Stimulated activated effector memory CD8-positive, alpha-beta T cell treated with anti-CD3 and anti-CD28 coated beads, Interleukin-12 subunit alpha, Interleukin-12 subunit beta, amount 100 ng/mL, for 72 hours (primary cell): ENCODE measurements at regions not wholly inside any gene's neighbourhood (a gene's known extent, or its start where the extent isn't known, plus 50 kb on each side); places are given as distances from the start of the nearest gene placed in this dataset.

Experiments used
- ATAC-seq: fragments of 150-1000 bp; cut with Tn5 transposase; 2 replicates; pipeline ENCODE4 v1.10.0; 2021
- DNase-seq, 2 donors: peaks; one replicate each; pipeline ENCODE4 v3.0.0; 2021 to 2022; ENCODE audit warnings: low spot score in 2 of 2
- H3K27ac Mint-ChIP-seq: one replicate; pipeline ENCODE4 v1.8.0; 2022; ENCODE audit warnings: mild to moderate bottlenecking, mixed read lengths
- H3K36me3 Mint-ChIP-seq: one replicate; pipeline ENCODE4 v1.8.0; 2022; ENCODE audit warnings: mild to moderate bottlenecking, mixed read lengths
- H3K4me1 Mint-ChIP-seq: one replicate; pipeline ENCODE4 v1.8.0; 2022; ENCODE audit warnings: mixed read lengths
- H3K4me3 Mint-ChIP-seq: one replicate; pipeline ENCODE4 v1.8.0; 2022; ENCODE audit warnings: mild to moderate bottlenecking, mixed read lengths
- H3K9me3 Mint-ChIP-seq: one replicate; pipeline ENCODE4 v1.8.0; 2022; ENCODE audit warnings: mixed read lengths

DNA sequence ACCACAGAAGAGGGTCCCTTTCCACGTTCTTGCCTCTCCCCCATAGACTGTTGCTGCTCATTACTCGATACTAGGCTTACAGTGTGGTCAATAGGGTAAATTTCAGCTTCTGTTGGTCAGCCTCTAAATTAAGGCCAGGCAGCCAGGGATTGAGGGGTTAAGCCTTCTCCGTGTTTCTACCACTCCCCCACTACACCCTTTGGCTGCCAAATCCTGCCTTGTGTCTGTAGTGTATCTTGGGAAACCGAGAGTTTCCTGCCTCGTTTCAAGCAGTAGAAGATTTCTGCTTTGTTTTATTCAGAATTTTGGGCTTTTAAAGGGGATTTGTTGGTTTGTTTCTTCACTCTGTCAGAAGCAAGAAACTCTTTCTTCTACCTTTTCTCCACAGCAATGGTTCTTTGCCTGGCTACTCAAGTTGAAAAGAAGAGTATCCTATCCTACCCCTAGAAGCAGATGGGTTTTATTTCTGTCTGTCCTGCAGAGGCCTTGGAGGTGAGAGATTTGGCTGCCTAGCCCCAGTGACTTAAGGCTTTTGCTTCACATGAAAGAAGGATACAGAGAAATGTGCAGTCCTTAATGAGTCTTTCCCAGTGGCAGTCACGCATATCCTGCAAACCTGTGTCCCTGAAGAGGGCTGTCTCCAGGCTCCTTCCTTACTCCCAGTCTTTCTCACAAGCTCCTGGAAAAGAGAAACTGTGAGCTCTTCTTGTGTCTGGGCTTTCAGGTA lies 261.5 kb upstream of the TANK start:
- DNase-seq (no peak), ATAC-seq (no peak)
- H3K9me3 Mint-ChIP-seq: no peaks in the 10 kb centered on the region
- H3K27ac Mint-ChIP-seq: no peak overlapping the region
- no peak overlapping the region for H3K4me3 Mint-ChIP-seq
- no peaks in the 10 kb centered on the region for H3K4me1 Mint-ChIP-seq
- no peaks in the 10 kb centered on the region for H3K36me3 Mint-ChIP-seq

DNA sequence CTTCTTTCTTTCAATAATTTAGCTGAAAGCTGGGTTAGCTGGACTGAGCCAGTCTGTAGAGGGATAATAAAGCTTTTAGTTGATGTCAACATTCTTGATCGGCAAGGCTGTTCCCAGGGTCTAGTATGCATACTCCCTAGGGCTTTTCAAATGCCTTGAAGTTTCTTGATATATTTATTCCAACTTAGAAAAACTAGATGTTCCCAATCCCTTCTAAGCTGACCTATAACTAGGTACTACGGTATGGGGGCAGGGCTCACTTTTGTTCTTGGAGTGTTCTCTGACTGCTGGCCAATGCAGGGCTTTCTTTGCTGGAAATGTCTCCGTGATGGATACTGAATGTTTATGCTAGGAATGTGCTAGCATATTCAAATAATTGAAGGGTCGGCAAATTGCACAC lies 258.6 kb upstream of the TANK start:
- no peaks in the 10 kb centered on the region for H3K9me3 Mint-ChIP-seq
- no peaks in the 10 kb centered on the region for H3K36me3 Mint-ChIP-seq
- H3K27ac Mint-ChIP-seq: no peak overlapping the region
- ATAC-seq: no peak
- H3K4me3 Mint-ChIP-seq: no peak overlapping the region
- no peaks in the 10 kb centered on the region for H3K4me1 Mint-ChIP-seq
- no peak for DNase-seq

GRCh38 chr2:160905862-160906261 lies 254.4 kb upstream of the TANK start:
- no peaks in the 10 kb centered on the region for H3K4me1 Mint-ChIP-seq
- no peak overlapping the region for H3K4me3 Mint-ChIP-seq
- no peaks in the 10 kb centered on the region for H3K36me3 Mint-ChIP-seq
- H3K27ac Mint-ChIP-seq: no peak overlapping the region
- ATAC-seq (no peak), DNase-seq (no peak)
- no peaks in the 10 kb centered on the region for H3K9me3 Mint-ChIP-seq

DNA sequence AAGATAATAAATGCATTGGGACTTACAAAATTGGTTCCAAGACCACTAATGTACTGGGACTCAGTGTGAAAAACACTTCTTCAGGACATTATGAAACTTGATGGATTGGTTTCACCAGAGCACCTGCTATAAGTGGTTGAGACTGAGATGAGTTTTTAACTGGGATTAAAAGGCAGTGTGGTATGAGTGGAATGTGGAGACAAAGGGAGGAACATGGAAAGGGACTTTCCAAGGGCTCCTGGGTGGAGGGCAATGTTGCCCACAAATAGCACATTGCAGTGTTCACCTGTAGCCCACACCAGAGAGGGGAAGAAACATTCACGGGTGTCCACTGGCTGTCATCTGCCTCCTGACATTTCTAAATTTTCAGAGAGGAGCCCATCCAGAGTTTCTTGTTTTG lies 253.3 kb upstream of the TANK start:
- DNase-seq (no peak), ATAC-seq (no peak)
- no peak overlapping the region for H3K4me3 Mint-ChIP-seq
- no peaks in the 10 kb centered on the region for H3K9me3 Mint-ChIP-seq
- no peaks in the 10 kb centered on the region for H3K4me1 Mint-ChIP-seq
- H3K36me3 Mint-ChIP-seq: no peaks in the 10 kb centered on the region
- no peak overlapping the region for H3K27ac Mint-ChIP-seq

DNA sequence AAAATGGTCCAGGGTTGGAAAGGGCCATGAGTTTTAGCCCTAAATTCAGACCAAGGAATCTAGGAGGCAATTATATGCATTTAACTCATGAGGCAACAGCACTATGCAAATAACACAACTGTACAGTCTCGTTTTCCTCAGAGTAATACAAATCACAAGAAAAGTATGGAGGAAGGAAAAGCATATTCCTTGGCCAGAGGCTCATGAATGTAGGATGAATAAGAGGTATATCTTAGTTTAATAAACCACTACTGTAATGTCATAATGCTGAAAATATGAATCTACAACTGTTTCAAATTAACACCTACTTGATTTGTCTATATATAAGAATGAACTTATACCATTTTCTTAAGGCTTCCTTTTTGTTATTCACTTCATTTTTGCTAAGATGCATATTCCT lies 252.5 kb upstream of the TANK start:
- no peak overlapping the region for H3K27ac Mint-ChIP-seq
- ATAC-seq (no peak), DNase-seq (no peak)
- H3K4me1 Mint-ChIP-seq: no peaks in the 10 kb centered on the region
- H3K36me3 Mint-ChIP-seq: no peaks in the 10 kb centered on the region
- H3K9me3 Mint-ChIP-seq: no peaks in the 10 kb centered on the region
- no peak overlapping the region for H3K4me3 Mint-ChIP-seq

DNA sequence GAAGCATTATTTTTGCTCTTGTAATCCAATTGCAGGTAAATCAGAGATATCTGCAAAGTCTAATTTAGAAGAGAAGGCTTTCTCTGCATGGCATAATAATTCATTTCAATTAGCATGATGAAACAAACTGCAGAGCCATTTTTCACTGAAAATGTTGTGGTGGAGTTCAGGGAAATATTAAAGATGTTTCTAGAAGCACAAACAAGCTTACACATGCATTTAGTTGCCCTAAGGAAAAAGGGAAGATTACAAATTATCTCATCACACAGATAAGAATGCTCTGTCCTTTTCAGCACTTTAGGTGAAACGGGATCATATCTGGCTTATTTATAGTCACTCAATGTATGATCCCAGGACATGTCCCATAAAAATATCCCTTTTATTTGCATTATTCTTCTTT lies 252.1 kb upstream of the TANK start:
- Mint-ChIP-seq H3K9me3 (no peaks in the 10 kb centered on the region), H3K27ac (no peak overlapping the region), H3K4me1 (no peaks in the 10 kb centered on the region), H3K4me3 (no peak overlapping the region), H3K36me3 (no peaks in the 10 kb centered on the region)
- DNase-seq: no peak
- no peak for ATAC-seq

GRCh38 chr2:160909781-160910242 lies 250.4 kb upstream of the TANK start:
- ATAC-seq (no peak), DNase-seq (no peak)
- no peak overlapping the region for H3K4me3 Mint-ChIP-seq
- no peaks in the 10 kb centered on the region for H3K9me3 Mint-ChIP-seq
- no peaks in the 10 kb centered on the region for H3K36me3 Mint-ChIP-seq
- no peak overlapping the region for H3K27ac Mint-ChIP-seq
- H3K4me1 Mint-ChIP-seq: no peaks in the 10 kb centered on the region

DNA sequence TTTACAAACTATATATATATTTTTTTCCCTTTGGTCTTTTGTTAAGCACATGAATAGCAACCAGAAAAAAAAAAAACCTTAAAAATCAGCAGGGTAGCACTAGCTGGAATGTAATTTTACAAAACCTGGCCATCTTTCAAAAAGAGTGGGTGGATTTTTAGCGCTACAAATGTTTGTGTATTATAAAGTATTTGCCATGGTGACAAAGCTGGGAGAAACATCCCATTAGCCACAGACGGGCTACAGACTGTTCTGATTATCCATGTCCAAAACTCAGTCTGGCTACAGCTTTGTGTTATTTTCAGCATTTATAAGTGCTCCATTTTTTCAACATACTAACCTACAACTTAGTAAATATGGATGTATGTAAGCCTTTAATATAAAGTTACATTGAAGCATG lies 249.5 kb upstream of the TANK start:
- Mint-ChIP-seq H3K27ac (no peak overlapping the region), H3K36me3 (no peaks in the 10 kb centered on the region), H3K4me1 (no peaks in the 10 kb centered on the region), H3K9me3 (no peaks in the 10 kb centered on the region), H3K4me3 (no peak overlapping the region)
- DNase-seq (no peak), ATAC-seq (no peak)

GRCh38 chr2:160911258-160911657 lies 249.0 kb upstream of the TANK start:
- no peaks in the 10 kb centered on the region for H3K36me3 Mint-ChIP-seq
- H3K9me3 Mint-ChIP-seq: no peaks in the 10 kb centered on the region
- H3K27ac Mint-ChIP-seq: no peak overlapping the region
- H3K4me3 Mint-ChIP-seq: no peak overlapping the region
- DNase-seq: no peak
- ATAC-seq: no peak
- H3K4me1 Mint-ChIP-seq: no peaks in the 10 kb centered on the region

- Mint-ChIP-seq H3K9me3 (no peaks in the 10 kb centered on the region), H3K27ac (no peak overlapping the region), H3K4me1 (no peaks in the 10 kb centered on the region), H3K36me3 (no peaks in the 10 kb centered on the region), H3K4me3 (no peak overlapping the region)
- DNase-seq (no peak), ATAC-seq (no peak)
These were observed 248.0 kb upstream of the TANK start for GRCh38 chr2:160912276-160912675.

- Mint-ChIP-seq H3K36me3 (no peaks in the 10 kb centered on the region), H3K4me1 (no peaks in the 10 kb centered on the region), H3K4me3 (no peak overlapping the region), H3K9me3 (no peaks in the 10 kb centered on the region), H3K27ac (no peak overlapping the region)
- ATAC-seq: no peak
- DNase-seq: no peak
These were observed 246.9 kb upstream of the TANK start for GRCh38 chr2:160913323-160913722.

DNA sequence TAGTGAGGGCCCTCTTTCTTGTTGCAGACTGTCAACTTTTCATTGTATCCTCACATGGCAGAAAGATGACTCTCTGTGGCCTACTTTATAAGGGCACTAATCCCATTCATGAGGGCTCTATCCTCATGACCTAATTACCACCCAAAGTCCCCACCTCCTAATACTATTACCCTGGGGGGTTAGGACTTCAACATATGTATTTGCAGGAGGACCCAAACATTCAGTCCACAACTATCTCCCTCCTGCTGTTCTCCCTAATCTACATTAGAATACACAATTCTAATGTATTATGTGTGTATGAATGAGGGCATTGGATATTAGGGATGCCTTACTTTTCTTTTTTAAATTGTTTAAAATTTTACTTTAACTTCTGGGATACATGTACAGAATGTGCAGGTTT lies 246.0 kb upstream of the TANK start:
- H3K27ac Mint-ChIP-seq: no peak overlapping the region

DNA sequence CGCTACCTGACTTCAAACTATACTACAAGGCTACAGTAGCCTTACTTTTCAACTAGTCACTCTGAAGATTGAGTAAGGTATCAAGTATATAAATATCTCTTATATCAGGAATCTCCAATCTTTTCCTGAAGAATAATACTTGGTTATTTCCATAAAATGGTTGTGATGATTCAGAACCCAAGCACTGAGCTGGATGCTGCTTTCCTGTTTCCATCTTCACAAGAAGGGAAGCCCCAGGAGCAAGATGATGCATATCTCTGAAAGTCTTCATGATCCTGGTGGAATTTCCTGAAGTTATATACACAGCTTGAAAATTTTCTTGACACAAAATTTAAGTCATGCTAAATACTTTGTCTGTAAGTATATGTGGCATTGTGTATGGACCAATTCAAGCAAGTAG lies 243.9 kb upstream of the TANK start:
- no peak for ATAC-seq
- no peaks in the 10 kb centered on the region for H3K9me3 Mint-ChIP-seq
- DNase-seq: no peak
- no peaks in the 10 kb centered on the region for H3K36me3 Mint-ChIP-seq
- H3K4me1 Mint-ChIP-seq: no peaks in the 10 kb centered on the region
- no peak overlapping the region for H3K27ac Mint-ChIP-seq
- H3K4me3 Mint-ChIP-seq: no peak overlapping the region

More for the DNA sequence above, 246.0 kb upstream of the TANK start:
- Mint-ChIP-seq H3K4me3 (no peak overlapping the region), H3K4me1 (no peaks in the 10 kb centered on the region), H3K9me3 (no peaks in the 10 kb centered on the region), H3K36me3 (no peaks in the 10 kb centered on the region)
- no peak for ATAC-seq
- no peak for DNase-seq

- Mint-ChIP-seq H3K36me3 (no peaks in the 10 kb centered on the region), H3K27ac (no peak overlapping the region), H3K4me1 (no peaks in the 10 kb centered on the region), H3K9me3 (no peaks in the 10 kb centered on the region), H3K4me3 (no peak overlapping the region)
- DNase-seq (no peak), ATAC-seq (no peak)
These were observed 242.4 kb upstream of the TANK start for GRCh38 chr2:160917850-160918249.

- no peaks in the 10 kb centered on the region for H3K36me3 Mint-ChIP-seq
- H3K9me3 Mint-ChIP-seq: no peaks in the 10 kb centered on the region
- ATAC-seq (no peak), DNase-seq (no peak)
- no peaks in the 10 kb centered on the region for H3K4me1 Mint-ChIP-seq
- no peak overlapping the region for H3K27ac Mint-ChIP-seq
- no peak overlapping the region for H3K4me3 Mint-ChIP-seq
These were observed 242.0 kb upstream of the TANK start for GRCh38 chr2:160918258-160918657.

DNA sequence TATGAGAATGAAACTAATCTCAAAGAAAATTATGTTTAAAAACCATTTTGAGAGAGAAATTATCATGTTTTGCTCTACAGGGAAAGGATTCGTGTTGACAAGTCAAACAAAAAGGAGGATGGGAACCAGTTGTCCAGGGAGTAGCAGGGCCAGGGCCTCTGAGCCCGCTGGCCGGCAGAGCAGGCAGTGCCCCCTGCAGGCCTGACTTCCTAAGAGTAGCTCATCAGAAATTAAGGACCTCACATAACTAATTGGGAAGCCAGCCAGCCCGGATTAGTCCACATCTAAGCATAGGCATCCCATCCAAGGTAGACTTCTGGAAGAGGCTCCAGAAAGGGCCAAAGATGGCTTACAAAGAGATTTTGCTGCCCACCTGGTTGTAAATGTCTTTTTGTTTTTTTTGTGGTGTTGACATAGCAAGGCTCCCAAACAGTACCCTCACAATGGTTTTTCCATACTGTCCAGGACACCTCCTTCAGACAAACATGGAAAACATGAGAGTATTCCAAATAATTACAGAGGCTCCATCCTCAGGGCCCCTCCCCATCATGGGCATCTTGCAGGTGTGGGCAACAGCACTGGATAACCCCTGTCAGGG lies 241.2 kb upstream of the TANK start:
- Mint-ChIP-seq H3K4me3 (no peak overlapping the region), H3K36me3 (no peaks in the 10 kb centered on the region), H3K4me1 (no peaks in the 10 kb centered on the region), H3K9me3 (no peaks in the 10 kb centered on the region), H3K27ac (no peak overlapping the region)
- DNase-seq (peak; percentile 5 to 51), ATAC-seq (peak; percentile 60)
